HG03159 (cell line): ENCODE measurements at regions not wholly inside any gene's neighbourhood (a gene's known extent, or its start where the extent isn't known, plus 50 kb on each side); places are given as distances from the start of the nearest gene placed in this dataset.
"Not testable (repeated sequence)": the region's sequence is repeated elsewhere in the genome, so short reads cannot be mapped to it uniquely, and the experiment has no call there.

Experiments
- ATAC-seq: cut with Tn5 transposase; IDR thresholded peaks from one replicate; pipeline ENCODE4 v1.9.1; 2021; ENCODE audit warnings: mild to moderate bottlenecking, moderate library complexity; ENCODE audit not compliant: unreplicated experiment

DNA sequence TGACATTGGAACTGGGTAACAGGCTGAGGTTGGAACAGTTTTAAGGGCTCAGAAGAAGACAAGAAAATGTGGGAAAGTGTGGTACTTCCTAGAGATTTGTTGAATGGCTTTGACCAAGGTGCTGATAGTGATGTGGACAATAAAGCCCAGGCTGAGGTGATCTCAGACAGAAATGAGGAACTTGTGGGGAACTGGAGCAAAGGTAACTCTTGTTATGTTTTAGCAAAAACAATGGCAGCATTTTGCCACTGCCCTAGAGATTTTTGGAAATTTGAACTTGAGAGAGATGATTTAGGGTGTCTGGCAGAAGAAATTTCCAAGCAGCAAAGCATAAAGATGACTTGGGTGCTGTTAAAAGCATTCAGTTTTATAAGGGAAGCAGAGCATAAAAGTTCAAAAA, 474.7 kb upstream of the ADGRB3 start:
- ATAC-seq, result no peak

GRCh38 chr6:68159433-68159832, 475.6 kb upstream of the ADGRB3 start:
- ATAC-seq, result peak; percentile 41

- peak; percentile 95 for ATAC-seq
Measured at GRCh38 chr6:68158256-68158655, 476.8 kb upstream of the ADGRB3 start.

DNA sequence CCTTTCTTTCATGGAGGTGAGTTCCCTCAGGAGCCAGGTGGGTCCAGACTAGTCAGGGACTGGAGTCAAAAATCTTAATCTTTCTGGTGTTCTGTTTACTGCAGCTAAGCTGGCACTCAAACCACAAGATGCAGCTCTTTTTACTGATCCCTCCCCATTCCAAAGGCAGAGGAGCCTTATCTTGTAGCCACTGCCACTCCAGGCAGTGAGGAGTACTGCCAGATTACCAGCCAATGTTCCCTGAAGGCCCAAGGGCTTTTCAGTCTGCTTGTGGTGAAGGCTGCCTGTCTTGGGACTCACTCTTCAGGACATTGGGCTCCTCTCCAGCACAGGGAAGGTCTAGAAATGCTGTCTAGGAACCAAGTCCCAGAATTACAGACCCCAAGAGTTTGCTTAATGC, 490.4 kb upstream of the ADGRB3 start:
- ATAC-seq, result no peak

- ATAC-seq, result no peak
Measured at GRCh38 chr6:68141190-68141589, 493.9 kb upstream of the ADGRB3 start.

- no peak for ATAC-seq
Measured at GRCh38 chr6:68139130-68139529, 496.0 kb upstream of the ADGRB3 start.

GRCh38 chr6:68134796-68135195, 500.3 kb upstream of the ADGRB3 start:
- ATAC-seq, result no peak

DNA sequence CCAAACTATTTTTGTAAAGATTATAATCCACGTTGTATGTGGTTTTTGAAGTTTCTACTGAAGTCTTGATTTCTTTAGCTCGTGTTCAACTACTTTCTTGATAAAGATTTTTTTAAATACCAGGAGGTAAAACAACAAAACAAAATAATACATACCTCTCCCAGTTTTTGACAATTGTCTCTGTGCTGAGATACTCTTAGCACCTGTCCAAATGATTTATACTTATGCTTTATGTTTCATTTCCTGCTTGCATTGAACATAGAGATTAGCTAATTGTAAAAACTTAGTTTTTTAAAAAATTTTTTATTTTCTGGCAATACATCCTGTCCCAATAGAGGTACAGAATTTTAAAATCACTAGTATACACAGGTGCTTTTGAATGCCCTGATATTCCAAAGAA, 506.9 kb upstream of the ADGRB3 start:
- ATAC-seq, result no peak

GRCh38 chr6:68127074-68127473, 508.0 kb upstream of the ADGRB3 start:
- ATAC-seq, result no peak

DNA sequence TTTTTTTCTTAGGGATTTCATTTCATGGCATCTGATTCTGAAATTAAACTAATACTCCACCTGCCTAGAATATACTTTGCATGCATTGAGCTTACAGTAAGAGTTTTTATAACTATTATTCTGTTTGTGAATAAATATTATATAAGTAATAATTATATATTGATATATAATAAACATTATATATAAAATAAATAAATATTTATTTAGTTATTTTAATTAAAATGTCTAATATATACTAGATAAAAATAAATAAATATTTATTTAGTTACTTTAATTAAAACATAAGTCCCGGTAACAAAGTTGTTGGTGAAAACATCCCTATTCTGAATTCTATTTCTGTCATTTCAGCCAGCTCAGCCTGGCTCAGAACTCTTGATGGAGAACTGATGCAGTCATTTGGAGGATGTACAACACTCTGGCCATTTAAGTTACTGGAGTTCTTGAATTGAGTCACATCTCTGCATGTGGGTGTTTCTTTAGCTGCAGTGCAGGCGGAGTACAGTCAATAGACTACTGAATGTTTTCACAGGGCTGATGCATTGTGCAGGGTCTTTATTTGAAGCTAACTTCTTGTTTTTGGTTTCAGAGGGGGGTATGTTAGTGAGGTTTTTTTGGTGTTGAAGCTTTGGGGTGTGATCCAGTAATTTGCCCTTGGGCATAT, 508.9 kb upstream of the ADGRB3 start:
- peak; percentile 99 for ATAC-seq

- not testable (repeated sequence) for ATAC-seq
Measured at GRCh38 chr6:68122975-68123374, 512.1 kb upstream of the ADGRB3 start.

GRCh38 chr6:68122032-68122431, 513.0 kb upstream of the ADGRB3 start:
- ATAC-seq, result no peak

GRCh38 chr6:68120954-68121353, 514.1 kb upstream of the ADGRB3 start:
- ATAC-seq, result not testable (repeated sequence)

GRCh38 chr6:68114463-68115047, 520.5 kb upstream of the ADGRB3 start:
- ATAC-seq, result no peak

GRCh38 chr6:68108233-68108835, 526.7 kb upstream of the ADGRB3 start:
- peak; percentile 90 for ATAC-seq

DNA sequence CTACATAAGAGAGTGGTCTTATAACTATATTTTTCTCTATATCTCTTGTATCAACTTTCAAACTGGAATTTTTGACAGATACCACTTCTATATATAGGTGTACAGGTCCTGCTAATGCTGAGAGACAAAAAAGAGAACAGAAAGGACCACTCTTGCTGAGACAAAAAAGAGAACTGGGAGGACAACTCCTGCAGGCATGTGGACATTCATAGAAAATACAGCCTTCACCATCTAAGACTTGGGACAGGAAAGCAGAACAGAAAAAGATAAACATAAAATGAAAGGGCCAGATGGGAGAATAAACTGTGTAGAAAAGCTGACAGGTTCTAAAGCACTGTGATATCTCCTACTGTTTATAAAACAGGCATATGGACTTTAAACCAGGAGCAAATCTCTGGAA, 541.0 kb upstream of the ADGRB3 start:
- peak; percentile 92 for ATAC-seq

GRCh38 chr6:68087399-68088133, 547.5 kb upstream of the ADGRB3 start:
- ATAC-seq, result peak; percentile 92

DNA sequence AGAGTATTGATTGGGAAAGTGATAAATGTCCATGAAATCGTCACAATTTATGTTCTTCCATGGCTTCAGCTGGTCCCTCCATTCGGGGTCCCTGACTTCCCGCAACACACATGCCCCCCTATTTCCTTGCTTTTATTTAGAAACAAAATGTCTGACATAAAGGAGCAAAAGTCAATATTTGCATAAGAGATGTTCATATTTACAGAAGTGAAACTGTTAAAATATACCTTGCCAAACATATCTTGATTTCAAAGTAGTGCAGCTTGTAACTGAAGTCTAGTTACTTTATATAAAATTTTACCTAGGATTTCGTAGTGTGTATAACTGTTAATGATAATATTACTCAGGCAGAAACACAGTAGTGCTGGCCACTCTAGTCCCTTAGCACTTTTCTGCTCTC, 548.9 kb upstream of the ADGRB3 start:
- peak; percentile 58 for ATAC-seq

DNA sequence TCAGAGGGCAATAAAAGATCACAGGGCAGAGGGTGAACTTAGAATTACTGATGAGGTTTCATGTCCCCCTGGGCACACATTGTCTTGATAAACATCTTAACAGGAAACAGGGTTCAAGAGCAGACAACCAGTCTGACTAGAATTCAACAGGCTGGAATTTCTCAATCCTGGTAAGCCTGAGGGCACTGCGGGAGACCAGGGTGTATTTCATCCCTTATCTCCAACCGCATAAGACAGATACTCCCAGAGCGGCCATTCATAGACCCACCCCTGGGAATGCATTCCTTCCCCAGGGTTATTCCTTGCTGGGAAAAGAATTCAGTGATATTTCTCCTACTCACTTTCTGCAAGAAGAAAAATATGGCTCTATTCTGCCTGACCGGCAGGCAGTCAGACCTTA, 549.5 kb upstream of the ADGRB3 start:
- not testable (repeated sequence) for ATAC-seq

- ATAC-seq, result no peak
Measured at GRCh38 chr6:68082086-68082485, 553.0 kb upstream of the ADGRB3 start.

GRCh38 chr6:68080074-68080473, 555.0 kb upstream of the ADGRB3 start:
- no peak for ATAC-seq

DNA sequence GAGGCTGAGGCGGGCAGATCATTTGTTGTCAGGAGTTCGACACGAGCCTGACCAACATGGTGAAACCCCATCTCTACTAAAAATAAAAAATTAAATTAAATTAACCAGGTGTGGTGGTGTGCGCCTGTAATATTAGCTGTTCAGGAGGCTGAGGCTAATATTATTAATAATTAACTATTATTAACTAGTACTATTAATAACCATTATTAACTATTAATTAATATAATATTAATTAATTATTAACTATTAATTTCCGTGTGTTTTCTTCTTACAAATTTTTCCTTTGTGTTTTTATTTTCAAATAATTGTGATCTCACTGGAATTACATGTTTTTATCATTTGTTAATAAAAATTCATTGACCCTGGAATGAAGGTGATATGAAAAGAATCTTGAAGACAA, 557.4 kb upstream of the ADGRB3 start:
- ATAC-seq, result no peak
